SK-N-SH (cell line): ENCODE measurements at regions not wholly inside any gene's neighbourhood (a gene's known extent, or its start where the extent isn't known, plus 50 kb on each side); places are given as distances from the start of the nearest gene placed in this dataset.

Experiments used
- CHD2 ChIP-seq: fragments of 150-350 bp; IDR thresholded peaks from 2 replicates; pipeline ENCODE4 v1.6.1; 2018; ENCODE audit warnings: low read length; ENCODE audit not compliant: partially characterized antibody
- EZH2phosphoT487 ChIP-seq: fragments of 200-600 bp; sonication (generic); IDR thresholded peaks from 2 replicates; pipeline ENCODE4 v1.6.1; 2017; ENCODE audit warnings: low read depth, mixed run types, mild to moderate bottlenecking, antibody characterized with exemption, moderate library complexity, borderline replicate concordance
- JUND ChIP-seq: IDR thresholded peaks from 2 replicates; pipeline ENCODE4 v1.4.0; 2012
- POLR2AphosphoS5 ChIP-seq: IDR thresholded peaks from 2 replicates; pipeline ENCODE4 v1.6.1; 2012; ENCODE audit warnings: low read depth, low read length
- TAF1 ChIP-seq: IDR thresholded peaks from 2 replicates; pipeline ENCODE4 v1.6.1; 2012; ENCODE audit warnings: low read depth, mild to moderate bottlenecking, low read length, moderate library complexity, borderline replicate concordance
- TEAD4 ChIP-seq: IDR thresholded peaks from 2 replicates; pipeline ENCODE4 v1.4.0; 2012; ENCODE audit warnings: mild to moderate bottlenecking, borderline replicate concordance; ENCODE audit not compliant: insufficient read depth
- YY1 ChIP-seq: IDR thresholded peaks from 2 replicates; pipeline ENCODE4 v1.4.0; 2012; ENCODE audit warnings: low read depth, mild to moderate bottlenecking
- TF ChIP-seq, protein P1 (sequence below): IDR thresholded peaks from 2 replicates; pipeline ENCODE4 v1.4.0; 2012; ENCODE audit warnings: low read depth, borderline replicate concordance
- TF ChIP-seq, protein P2 (sequence below): fragments of 150-350 bp; IDR thresholded peaks from 2 replicates; pipeline ENCODE4 v1.6.1; 2017; ENCODE audit warnings: antibody characterized with exemption, low read length, low read depth, borderline replicate concordance
- TF ChIP-seq, protein P3 (sequence below): fragments of 200-600 bp; sonication (generic); IDR thresholded peaks from 2 replicates; pipeline ENCODE4 v1.6.1; 2017; ENCODE audit warnings: antibody characterized with exemption, mild to moderate bottlenecking, moderate library complexity

DNA sequence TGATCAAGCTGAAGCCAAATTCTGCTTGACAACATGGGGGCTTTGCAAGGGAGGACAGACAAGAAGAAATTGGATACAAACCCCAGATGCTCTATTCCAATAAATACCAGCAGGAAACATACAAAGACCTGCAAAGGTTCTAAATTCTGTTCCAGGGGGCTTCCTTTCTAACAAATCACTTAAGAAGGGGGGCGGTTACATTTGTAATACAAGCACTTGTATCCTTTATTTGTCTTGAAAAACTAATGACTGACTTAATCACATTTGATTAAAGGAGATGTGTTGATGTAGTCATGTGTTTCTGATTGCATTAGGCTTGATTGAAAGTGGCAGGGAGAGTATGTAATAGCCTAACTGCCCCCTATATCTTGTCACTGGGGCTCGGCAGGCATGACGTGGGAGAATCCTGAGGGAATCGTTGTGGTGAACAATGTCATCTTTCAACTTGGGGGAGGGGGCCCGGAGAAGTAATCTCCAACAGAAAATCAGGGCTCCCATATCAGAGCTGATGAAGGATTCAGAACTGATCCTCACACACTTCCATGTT, 361.7 kb downstream of the INSC start:
- TF ChIP-seq, protein P1, sequence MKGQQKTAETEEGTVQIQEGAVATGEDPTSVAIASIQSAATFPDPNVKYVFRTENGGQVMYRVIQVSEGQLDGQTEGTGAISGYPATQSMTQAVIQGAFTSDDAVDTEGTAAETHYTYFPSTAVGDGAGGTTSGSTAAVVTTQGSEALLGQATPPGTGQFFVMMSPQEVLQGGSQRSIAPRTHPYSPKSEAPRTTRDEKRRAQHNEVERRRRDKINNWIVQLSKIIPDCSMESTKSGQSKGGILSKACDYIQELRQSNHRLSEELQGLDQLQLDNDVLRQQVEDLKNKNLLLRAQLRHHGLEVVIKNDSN = no peak
- TF ChIP-seq TEAD4 (no peak), CHD2 (no peak), YY1 (no peak), EZH2phosphoT487 (no peak), JUND (no peak), TAF1 (no peak), POLR2AphosphoS5 (no peak)
- TF ChIP-seq, protein P2, sequence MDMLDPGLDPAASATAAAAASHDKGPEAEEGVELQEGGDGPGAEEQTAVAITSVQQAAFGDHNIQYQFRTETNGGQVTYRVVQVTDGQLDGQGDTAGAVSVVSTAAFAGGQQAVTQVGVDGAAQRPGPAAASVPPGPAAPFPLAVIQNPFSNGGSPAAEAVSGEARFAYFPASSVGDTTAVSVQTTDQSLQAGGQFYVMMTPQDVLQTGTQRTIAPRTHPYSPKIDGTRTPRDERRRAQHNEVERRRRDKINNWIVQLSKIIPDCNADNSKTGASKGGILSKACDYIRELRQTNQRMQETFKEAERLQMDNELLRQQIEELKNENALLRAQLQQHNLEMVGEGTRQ = no peak
- TF ChIP-seq, protein P3, sequence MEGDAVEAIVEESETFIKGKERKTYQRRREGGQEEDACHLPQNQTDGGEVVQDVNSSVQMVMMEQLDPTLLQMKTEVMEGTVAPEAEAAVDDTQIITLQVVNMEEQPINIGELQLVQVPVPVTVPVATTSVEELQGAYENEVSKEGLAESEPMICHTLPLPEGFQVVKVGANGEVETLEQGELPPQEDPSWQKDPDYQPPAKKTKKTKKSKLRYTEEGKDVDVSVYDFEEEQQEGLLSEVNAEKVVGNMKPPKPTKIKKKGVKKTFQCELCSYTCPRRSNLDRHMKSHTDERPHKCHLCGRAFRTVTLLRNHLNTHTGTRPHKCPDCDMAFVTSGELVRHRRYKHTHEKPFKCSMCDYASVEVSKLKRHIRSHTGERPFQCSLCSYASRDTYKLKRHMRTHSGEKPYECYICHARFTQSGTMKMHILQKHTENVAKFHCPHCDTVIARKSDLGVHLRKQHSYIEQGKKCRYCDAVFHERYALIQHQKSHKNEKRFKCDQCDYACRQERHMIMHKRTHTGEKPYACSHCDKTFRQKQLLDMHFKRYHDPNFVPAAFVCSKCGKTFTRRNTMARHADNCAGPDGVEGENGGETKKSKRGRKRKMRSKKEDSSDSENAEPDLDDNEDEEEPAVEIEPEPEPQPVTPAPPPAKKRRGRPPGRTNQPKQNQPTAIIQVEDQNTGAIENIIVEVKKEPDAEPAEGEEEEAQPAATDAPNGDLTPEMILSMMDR = no peak
